Smooth muscle cell (in vitro differentiated cells): ENCODE measurements at regions not wholly inside any gene's neighbourhood (a gene's known extent, or its start where the extent isn't known, plus 50 kb on each side); places are given as distances from the start of the nearest gene placed in this dataset.

Experiments used
- DNase-seq: peaks from one replicate; lab custom pipeline; 2025; ENCODE audit not compliant: unreplicated experiment; lab: John Stamatoyannopoulos, UW
- H2AFZ ChIP-seq: fragments of 200-600 bp; sonication (generic); 2 replicates; pipeline ENCODE4 v1.6.0; 2016; ENCODE audit warnings: antibody characterized with exemption, low read depth, mild to moderate bottlenecking
- H3F3A ChIP-seq: fragments of 200-600 bp; sonication (generic); 2 replicates; pipeline ENCODE4 v1.6.0; 2017; ENCODE audit warnings: antibody characterized with exemption, low read depth
- H3K27ac ChIP-seq: fragments of 200-600 bp; sonication (generic); 2 replicates; pipeline ENCODE4 v1.5.1; 2016; ENCODE audit warnings: low read depth, mild to moderate bottlenecking
- H3K27me3 ChIP-seq: fragments of 200-600 bp; sonication (generic); 2 replicates; pipeline ENCODE4 v1.6.1; 2016; ENCODE audit warnings: low read depth, mild to moderate bottlenecking
- H3K36me3 ChIP-seq: fragments of 200-600 bp; sonication (generic); 2 replicates; pipeline ENCODE4 v1.5.1; 2016; ENCODE audit warnings: low read depth
- H3K4me1 ChIP-seq: fragments of 200-600 bp; sonication (generic); 2 replicates; pipeline ENCODE4 v1.5.1; 2016; ENCODE audit warnings: low read depth
- H3K4me2 ChIP-seq: fragments of 200-600 bp; sonication (generic); 2 replicates; pipeline ENCODE4 v1.6.0; 2016; ENCODE audit warnings: mild to moderate bottlenecking
- H3K4me3 ChIP-seq: fragments of 200-600 bp; sonication (generic); 2 replicates; pipeline ENCODE4 v1.5.1; 2016; ENCODE audit warnings: mild to moderate bottlenecking
- H3K79me2 ChIP-seq: fragments of 200-600 bp; sonication (generic); 2 replicates; pipeline ENCODE4 v1.6.0; 2016; ENCODE audit warnings: low read depth, mild to moderate bottlenecking
- H3K9ac ChIP-seq: fragments of 200-600 bp; sonication (generic); 2 replicates; pipeline ENCODE4 v1.6.0; 2016; ENCODE audit warnings: low read depth
- H3K9me3 ChIP-seq: fragments of 200-600 bp; sonication (generic); replicated peaks from 2 replicates; pipeline ENCODE4 v1.5.1; 2016; ENCODE audit warnings: low read depth
- H4K20me1 ChIP-seq: fragments of 200-600 bp; sonication (generic); 2 replicates; pipeline ENCODE4 v1.6.0; 2016; ENCODE audit warnings: low read depth
- CTCF ChIP-seq: fragments of 200-600 bp; sonication (generic); IDR thresholded peaks from 2 replicates; pipeline ENCODE4 v1.5.1; 2017; ENCODE audit warnings: borderline replicate concordance, mild to moderate bottlenecking, antibody characterized with exemption; ENCODE audit not compliant: insufficient read depth, poor library complexity, severe bottlenecking
- WGBS: methylation state at CpG from one replicate; pipeline ENCODE4 v1.1.7; 2016; ENCODE audit warnings: low lambda C conversion rate; 5-methylcytosine and 5-hydroxymethylcytosine counted together

GRCh38 chr14:22296088-22296487, 292.9 kb downstream of the DAD1 start:
- peak overlapping the region; percentile 3 for H3K4me2 ChIP-seq

GRCh38 chr14:22291406-22291805, 297.6 kb downstream of the DAD1 start:
- Histone ChIP-seq H3K27ac (no peak overlapping the region), H3K4me3 (no peak overlapping the region), H3K36me3 (no peaks in the 10 kb centered on the region), H2AFZ (no peak overlapping the region), H3K9me3 (no peaks in the 10 kb centered on the region), H3K4me2 (no peak overlapping the region), H4K20me1 (no peaks in the 10 kb centered on the region), H3F3A (no peaks in the 10 kb centered on the region), H3K4me1 (no peaks in the 10 kb centered on the region), H3K9ac (no peak overlapping the region), H3K79me2 (no peaks in the 10 kb centered on the region), H3K27me3 (no peaks in the 10 kb centered on the region)
- no peak for DNase-seq
- no peak for TF ChIP-seq CTCF

More at GRCh38 chr14:22296088-22296487, 292.9 kb downstream of the DAD1 start:
- no peaks in the 10 kb centered on the region for H3F3A ChIP-seq
- no peaks in the 10 kb centered on the region for H3K9me3 ChIP-seq
- no peak overlapping the region for H3K27ac ChIP-seq
- H3K79me2 ChIP-seq: no peaks in the 10 kb centered on the region
- H3K4me3 ChIP-seq: no peak overlapping the region
- WGBS: 49% methylated on average over 3 of the region's 7 CpGs
- no peaks in the 10 kb centered on the region for H3K4me1 ChIP-seq
- H3K27me3 ChIP-seq: no peaks in the 10 kb centered on the region
- H3K9ac ChIP-seq: no peak overlapping the region
- no peaks in the 10 kb centered on the region for H3K36me3 ChIP-seq
- no peaks in the 10 kb centered on the region for H4K20me1 ChIP-seq
- H2AFZ ChIP-seq: no peak overlapping the region
- TF ChIP-seq CTCF: no peak
- DNase-seq: no peak

GRCh38 chr14:22289570-22289969, 299.5 kb downstream of the DAD1 start:
- Histone ChIP-seq H3K4me1 (no peaks in the 10 kb centered on the region), H2AFZ (no peak overlapping the region), H3K4me3 (no peak overlapping the region), H3K9ac (no peak overlapping the region), H4K20me1 (no peaks in the 10 kb centered on the region), H3K9me3 (no peaks in the 10 kb centered on the region), H3K27ac (no peak overlapping the region), H3F3A (no peaks in the 10 kb centered on the region), H3K36me3 (no peaks in the 10 kb centered on the region), H3K27me3 (no peaks in the 10 kb centered on the region), H3K79me2 (no peaks in the 10 kb centered on the region), H3K4me2 (no peak overlapping the region)
- no peak for DNase-seq
- TF ChIP-seq CTCF: no peak
- 39% methylated on average over 1 of the region's 1 CpG for WGBS

- Histone ChIP-seq H3K4me2 (no peak overlapping the region), H3K4me3 (no peak overlapping the region), H3K27ac (no peak overlapping the region), H3K36me3 (no peaks in the 10 kb centered on the region), H3K4me1 (no peaks in the 10 kb centered on the region), H3K9ac (no peak overlapping the region), H3F3A (no peaks in the 10 kb centered on the region), H3K9me3 (no peaks in the 10 kb centered on the region), H3K79me2 (no peaks in the 10 kb centered on the region), H3K27me3 (no peaks in the 10 kb centered on the region), H2AFZ (no peak overlapping the region), H4K20me1 (no peaks in the 10 kb centered on the region)
- no peak for DNase-seq
- no peak for TF ChIP-seq CTCF
- 94% methylated on average over 3 of the region's 3 CpGs for WGBS
These were observed 303.0 kb downstream of the DAD1 start for GRCh38 chr14:22285991-22286390.
